Naive thymus-derived CD8-positive, alpha-beta T cell (primary cell): ENCODE measurements at regions not wholly inside any gene's neighbourhood (a gene's known extent, or its start where the extent isn't known, plus 50 kb on each side); places are given as distances from the start of the nearest gene placed in this dataset.

Experiments
- ATAC-seq, 2 donors: fragments of 150-1000 bp; cut with Tn5 transposase in 1 of 2; sonication (Bioruptor Pico), chemical (Tn5 transposase) in 1 of 2; 1 replicate in 1 of 2; 2 replicates in 1 of 2; pipeline ENCODE4 v1.10.0; 2021; ENCODE audit warnings: mild to moderate bottlenecking in 2 of 2, moderate library complexity in 2 of 2
- POLR2A ChIA-PET: fragments of 350-600 bp; sonication (Branson Sonifier 250); formaldehyde crosslinking; loops from one replicate; lab custom pipeline; 2021; ENCODE audit warnings: antibody characterized with exemption; lab: Charles Lee
- DNase-seq, 10 donors: peaks; one replicate each; pipeline versions ENCODE4 v3.0.0 to v3.0.0-alpha.2; 2020 to 2022
- H3K27ac Mint-ChIP-seq, 10 donors: one replicate each; pipeline ENCODE4 v1.8.0; 2020 to 2022; ENCODE audit warnings: mild to moderate bottlenecking in 10 of 10, mixed read lengths in 10 of 10, moderate library complexity in 4 of 10, inconsistent platforms in 1 of 10
- H3K27me3 Mint-ChIP-seq, 5 donors: one replicate each; pipeline ENCODE4 v1.8.0; 2021 to 2022; ENCODE audit warnings: mixed read lengths in 5 of 5
- H3K36me3 Mint-ChIP-seq, 3 donors: one replicate each; pipeline ENCODE4 v1.8.0; 2020 to 2022; ENCODE audit warnings: mixed read lengths in 3 of 3, mild to moderate bottlenecking in 2 of 3, inconsistent platforms in 1 of 3
- H3K4me1 Mint-ChIP-seq, 4 donors: one replicate each; pipeline ENCODE4 v1.8.0; 2021 to 2022; ENCODE audit warnings: mixed read lengths in 4 of 4
- H3K4me3 Mint-ChIP-seq, 10 donors: one replicate each; pipeline ENCODE4 v1.8.0; 2020 to 2022; ENCODE audit warnings: mild to moderate bottlenecking in 10 of 10, mixed read lengths in 10 of 10, moderate library complexity in 6 of 10, inconsistent platforms in 1 of 10
- H3K9me3 Mint-ChIP-seq, 9 donors: one replicate each; pipeline ENCODE4 v1.8.0; 2020 to 2022; ENCODE audit warnings: mixed read lengths in 9 of 9, mild to moderate bottlenecking in 3 of 9, inconsistent platforms in 1 of 9, moderate library complexity in 1 of 9

GRCh38 chr4:71167083-71167482 lies 171.7 kb upstream of the SLC4A4 start:
- Mint-ChIP-seq H3K4me3 (no peak overlapping the region), H3K36me3 (no peaks in the 10 kb centered on the region), H3K27me3 (peaks cover 5 to 20% (median 8%) of the 10 kb centered on the region in 5 donors), H3K4me1 (no peaks in the 10 kb centered on the region), H3K27ac (no peak overlapping the region), H3K9me3 (no peaks in the 10 kb centered on the region)
- DNase-seq (no peak), ATAC-seq (no peak)
- POLR2A ChIA-PET: no interaction called here

GRCh38 chr4:71171592-71171991 lies 167.2 kb upstream of the SLC4A4 start:
- Mint-ChIP-seq H3K4me1 (no peaks in the 10 kb centered on the region), H3K27me3 (peaks cover 5 to 20% (median 11%) of the 10 kb centered on the region in 5 donors), H3K27ac (no peak overlapping the region), H3K36me3 (peaks cover 0 to 1% (median 0%) of the 10 kb centered on the region in 3 donors), H3K9me3 (peaks cover 0 to 11% (median 0%) of the 10 kb centered on the region in 9 donors), H3K4me3 (no peak overlapping the region)
- no peak for DNase-seq
- POLR2A ChIA-PET: no interaction called here
- no peak for ATAC-seq

GRCh38 chr4:71181332-71181731 lies 157.5 kb upstream of the SLC4A4 start:
- Mint-ChIP-seq H3K4me1 (peaks cover 3 to 13% (median 9%) of the 10 kb centered on the region in 4 donors), H3K27me3 (peaks cover 14 to 21% (median 18%) of the 10 kb centered on the region in 5 donors), H3K27ac (no peak overlapping the region), H3K9me3 (no peaks in the 10 kb centered on the region), H3K4me3 (no peak overlapping the region), H3K36me3 (no peaks in the 10 kb centered on the region)
- ATAC-seq: no peak
- POLR2A ChIA-PET: no interaction called here
- DNase-seq: no peak

- Mint-ChIP-seq H3K36me3 (no peaks in the 10 kb centered on the region), H3K4me3 (no peak overlapping the region), H3K9me3 (no peaks in the 10 kb centered on the region), H3K27ac (no peak overlapping the region), H3K27me3 (peaks cover 24 to 41% (median 29%) of the 10 kb centered on the region in 5 donors), H3K4me1 (peaks cover 11 to 26% (median 25%) of the 10 kb centered on the region in 4 donors)
- ATAC-seq (peak; percentile 28 to 42), DNase-seq (peak in 6 of 10 donors; percentile 13 to 54 (median 31))
- POLR2A ChIA-PET: no interaction called here
Measured at GRCh38 chr4:71184195-71184781, 154.5 kb upstream of the SLC4A4 start.

GRCh38 chr4:71185037-71185436 lies 153.8 kb upstream of the SLC4A4 start:
- POLR2A ChIA-PET: no interaction called here
- H3K4me3 Mint-ChIP-seq: peak overlapping the region in 1 of 10 donors; percentile 7
- no peak overlapping the region for H3K27ac Mint-ChIP-seq
- no peaks in the 10 kb centered on the region for H3K9me3 Mint-ChIP-seq
- no peak for ATAC-seq
- H3K27me3 Mint-ChIP-seq: peaks cover 24 to 48% (median 34%) of the 10 kb centered on the region in 5 donors
- H3K36me3 Mint-ChIP-seq: no peaks in the 10 kb centered on the region
- H3K4me1 Mint-ChIP-seq: peaks cover 11 to 28% (median 25%) of the 10 kb centered on the region in 4 donors
- no peak for DNase-seq

GRCh38 chr4:71186257-71186565 lies 152.6 kb upstream of the SLC4A4 start:
- Mint-ChIP-seq H3K4me1 (peaks cover 11 to 28% (median 25%) of the 10 kb centered on the region in 4 donors), H3K4me3 (peak overlapping the region; percentile 77 to 92 (median 90)), H3K36me3 (no peaks in the 10 kb centered on the region), H3K27me3 (peaks cover 24 to 60% (median 36%) of the 10 kb centered on the region in 5 donors), H3K9me3 (no peaks in the 10 kb centered on the region), H3K27ac (peak overlapping the region in 1 of 10 donors; percentile 56)
- DNase-seq (peak in 1 of 10 donors; percentile 10), ATAC-seq (peak in 1 of 2 donors; percentile 3)
- POLR2A ChIA-PET: no interaction called here

GRCh38 chr4:71186566-71187403 lies 152.0 kb upstream of the SLC4A4 start:
- peaks cover 24 to 63% (median 39%) of the 10 kb centered on the region in 5 donors for H3K27me3 Mint-ChIP-seq
- peak overlapping the region; percentile 79 to 91 (median 84) for H3K4me3 Mint-ChIP-seq
- POLR2A ChIA-PET: no interaction called here
- H3K4me1 Mint-ChIP-seq: peaks cover 11 to 28% (median 25%) of the 10 kb centered on the region in 4 donors
- H3K27ac Mint-ChIP-seq: peak overlapping the region in 2 of 10 donors; percentile 42 to 66
- H3K9me3 Mint-ChIP-seq: no peaks in the 10 kb centered on the region
- ATAC-seq (peak; percentile 53 to 70), DNase-seq (peak in 5 of 10 donors; percentile 11 to 39 (median 29))
- no peaks in the 10 kb centered on the region for H3K36me3 Mint-ChIP-seq

GRCh38 chr4:71187404-71188155 lies 151.2 kb upstream of the SLC4A4 start:
- Mint-ChIP-seq H3K9me3 (no peaks in the 10 kb centered on the region), H3K4me1 (peaks cover 11 to 28% (median 25%) of the 10 kb centered on the region in 4 donors), H3K36me3 (no peaks in the 10 kb centered on the region), H3K27me3 (peaks cover 26 to 63% (median 40%) of the 10 kb centered on the region in 5 donors), H3K27ac (peak overlapping the region in 4 of 10 donors; percentile 54 to 81 (median 68)), H3K4me3 (peak overlapping the region; percentile 77 to 87 (median 82))
- DNase-seq (peak in 4 of 10 donors; percentile 16 to 32 (median 21)), ATAC-seq (peak; percentile 19 to 24)
- POLR2A ChIA-PET: no interaction called here

GRCh38 chr4:71188156-71188640 lies 150.6 kb upstream of the SLC4A4 start:
- ATAC-seq: peak in 1 of 2 donors; percentile 17
- Mint-ChIP-seq H3K27me3 (peaks cover 29 to 67% (median 43%) of the 10 kb centered on the region in 5 donors), H3K4me1 (peaks cover 11 to 28% (median 25%) of the 10 kb centered on the region in 4 donors), H3K27ac (peak overlapping the region in 4 of 10 donors; percentile 54 to 80 (median 66)), H3K4me3 (peak overlapping the region; percentile 77 to 87 (median 82)), H3K9me3 (no peaks in the 10 kb centered on the region), H3K36me3 (no peaks in the 10 kb centered on the region)
- POLR2A ChIA-PET: no interaction called here
- DNase-seq: peak in 1 of 10 donors; percentile 13

GRCh38 chr4:71188951-71189350 lies 149.9 kb upstream of the SLC4A4 start:
- peak overlapping the region in 8 of 10 donors; percentile 77 to 87 (median 80) for H3K4me3 Mint-ChIP-seq
- no peak for ATAC-seq
- no peaks in the 10 kb centered on the region for H3K36me3 Mint-ChIP-seq
- peaks cover 29 to 72% (median 43%) of the 10 kb centered on the region in 5 donors for H3K27me3 Mint-ChIP-seq
- POLR2A ChIA-PET: no interaction called here
- no peak for DNase-seq
- no peaks in the 10 kb centered on the region for H3K9me3 Mint-ChIP-seq
- H3K27ac Mint-ChIP-seq: peak overlapping the region in 2 of 10 donors; percentile 56 to 80
- peaks cover 11 to 28% (median 25%) of the 10 kb centered on the region in 4 donors for H3K4me1 Mint-ChIP-seq

GRCh38 chr4:71189471-71189870 lies 149.3 kb upstream of the SLC4A4 start:
- Mint-ChIP-seq H3K36me3 (no peaks in the 10 kb centered on the region), H3K4me1 (peaks cover 11 to 26% (median 21%) of the 10 kb centered on the region in 4 donors), H3K4me3 (no peak overlapping the region), H3K9me3 (no peaks in the 10 kb centered on the region), H3K27ac (no peak overlapping the region), H3K27me3 (peaks cover 27 to 69% (median 38%) of the 10 kb centered on the region in 5 donors)
- POLR2A ChIA-PET: no interaction called here
- no peak for ATAC-seq
- no peak for DNase-seq

GRCh38 chr4:71194454-71194853 lies 144.4 kb upstream of the SLC4A4 start:
- ATAC-seq (no peak), DNase-seq (no peak)
- POLR2A ChIA-PET: no interaction called here
- H3K27ac Mint-ChIP-seq: no peak overlapping the region
- H3K36me3 Mint-ChIP-seq: no peaks in the 10 kb centered on the region
- H3K4me3 Mint-ChIP-seq: no peak overlapping the region
- H3K27me3 Mint-ChIP-seq: peaks cover 10 to 43% (median 14%) of the 10 kb centered on the region in 5 donors
- peaks cover 6 to 12% (median 10%) of the 10 kb centered on the region in 4 donors for H3K4me1 Mint-ChIP-seq
- H3K9me3 Mint-ChIP-seq: no peaks in the 10 kb centered on the region
